Activated CD4-positive, alpha-beta T cell treated with anti-CD3 and anti-CD28 coated beads, Interleukin-2, amount 10 ng/mL, durations not matched to agents 24 days and 14 days (primary cell): ENCODE measurements at regions not wholly inside any gene's neighbourhood (a gene's known extent, or its start where the extent isn't known, plus 50 kb on each side); places are given as distances from the start of the nearest gene placed in this dataset.

ENCODE experiments used
- DNase-seq: peaks from one replicate; pipeline ENCODE4 v3.0.0; 2022
- H3K27ac Mint-ChIP-seq: one replicate; pipeline ENCODE4 v1.8.0; 2022; ENCODE audit warnings: mild to moderate bottlenecking, mixed read lengths
- H3K27me3 Mint-ChIP-seq: one replicate; pipeline ENCODE4 v1.8.0; 2022; ENCODE audit warnings: mixed read lengths
- H3K36me3 Mint-ChIP-seq: one replicate; pipeline ENCODE4 v1.8.0; 2022; ENCODE audit warnings: low read depth, mild to moderate bottlenecking, mixed read lengths
- H3K4me1 Mint-ChIP-seq: one replicate; pipeline ENCODE4 v1.8.0; 2021; ENCODE audit warnings: mixed read lengths
- H3K4me3 Mint-ChIP-seq: one replicate; pipeline ENCODE4 v1.8.0; 2022; ENCODE audit warnings: mild to moderate bottlenecking, moderate library complexity, mixed read lengths
- H3K9me3 Mint-ChIP-seq: one replicate; pipeline ENCODE4 v1.8.0; 2021; ENCODE audit warnings: mixed read lengths
- intact Hi-C: fragments of 100-400 bp; cut with micrococcal nuclease; formaldehyde crosslinking; loops from one replicate; pipeline ENCODE4 v1.15.1; 2023

DNA sequence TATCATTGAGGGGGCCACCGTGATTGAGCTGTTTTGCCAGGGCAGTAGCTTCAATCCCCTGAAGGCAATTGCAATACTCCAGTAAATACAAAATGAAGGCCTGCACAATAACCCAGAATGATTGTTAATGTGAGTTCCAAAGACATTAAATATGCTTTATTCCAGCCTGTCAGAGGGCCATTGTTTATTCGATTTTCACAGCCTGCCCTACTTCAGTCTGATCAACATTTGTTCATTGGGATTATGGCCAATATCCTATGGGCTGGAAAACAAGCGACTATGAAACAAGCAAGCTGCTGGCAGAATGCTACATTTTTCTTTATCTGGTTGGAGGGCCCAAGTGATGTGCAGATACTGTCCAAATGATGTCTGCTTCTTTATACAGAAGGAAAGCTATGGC, 543.1 kb downstream of the TLE1 start:
- Mint-ChIP-seq H3K36me3 (no peaks in the 10 kb centered on the region), H3K4me1 (no peaks in the 10 kb centered on the region), H3K4me3 (no peak overlapping the region), H3K27ac (no peak overlapping the region), H3K9me3 (no peaks in the 10 kb centered on the region), H3K27me3 (no peaks in the 10 kb centered on the region)
- DNase-seq, result no peak
- intact Hi-C loops, result no loop called here

DNA sequence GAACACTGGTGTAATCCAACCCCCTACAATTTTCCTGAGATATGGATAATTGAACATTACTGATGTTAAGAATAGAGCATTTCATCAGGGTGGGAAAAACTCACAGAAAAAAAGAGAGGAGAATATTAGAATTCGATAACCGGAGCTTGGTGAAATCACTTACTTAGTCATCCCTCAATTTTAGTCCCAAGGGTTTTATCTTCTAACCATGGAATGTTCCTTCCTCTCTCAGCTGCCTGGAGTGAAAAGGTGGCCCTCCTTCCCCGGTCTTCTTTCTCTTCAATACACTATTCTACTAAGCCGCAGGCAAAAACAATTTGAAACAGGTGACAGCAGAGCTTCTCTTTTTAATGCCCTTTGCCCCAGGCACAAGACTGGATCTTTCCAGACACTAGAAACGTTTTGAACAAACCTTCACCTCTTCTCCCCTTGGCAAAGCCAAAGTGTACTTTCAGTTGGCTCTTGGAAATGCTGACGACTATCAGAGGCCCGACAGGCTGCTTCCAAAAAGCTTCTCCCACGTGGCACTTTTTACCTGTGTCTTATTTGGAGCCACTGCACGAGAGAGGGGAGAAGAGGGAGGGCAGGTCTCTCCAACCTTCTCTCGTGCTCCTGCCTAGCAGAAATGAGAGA, 543.9 kb downstream of the TLE1 start:
- intact Hi-C loops, result no loop called here
- H3K27me3 Mint-ChIP-seq, result no peaks in the 10 kb centered on the region
- no peaks in the 10 kb centered on the region for H3K9me3 Mint-ChIP-seq
- DNase-seq, result no peak
- H3K36me3 Mint-ChIP-seq, result no peaks in the 10 kb centered on the region
- H3K4me1 Mint-ChIP-seq, result no peaks in the 10 kb centered on the region
- H3K27ac Mint-ChIP-seq, result no peak overlapping the region
- H3K4me3 Mint-ChIP-seq, result no peak overlapping the region

DNA sequence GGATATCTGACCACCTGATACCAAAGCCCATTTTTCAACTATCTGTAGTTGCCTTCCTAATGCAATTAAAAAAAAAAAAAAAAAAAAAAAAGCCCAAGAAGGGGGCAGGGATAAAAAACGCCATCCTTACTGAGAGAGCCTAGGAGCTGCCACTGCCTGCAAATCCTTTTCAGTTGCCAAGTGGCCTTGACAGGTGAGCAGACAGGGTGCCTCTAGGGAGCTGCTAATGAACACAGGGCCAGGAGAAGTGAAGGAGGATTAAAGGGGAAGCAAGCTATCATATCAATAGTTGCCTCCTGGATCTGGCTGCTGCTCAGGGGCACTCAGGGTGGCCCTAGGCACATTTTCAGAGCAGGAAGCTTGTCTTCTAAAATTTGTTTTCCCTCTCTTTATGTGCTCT, 547.4 kb downstream of the TLE1 start:
- H3K27me3 Mint-ChIP-seq, result no peaks in the 10 kb centered on the region
- no peak overlapping the region for H3K27ac Mint-ChIP-seq
- H3K36me3 Mint-ChIP-seq, result no peaks in the 10 kb centered on the region
- H3K9me3 Mint-ChIP-seq, result no peaks in the 10 kb centered on the region
- no peaks in the 10 kb centered on the region for H3K4me1 Mint-ChIP-seq
- H3K4me3 Mint-ChIP-seq, result no peak overlapping the region
- intact Hi-C loops, result no loop called here
- DNase-seq, result no peak

DNA sequence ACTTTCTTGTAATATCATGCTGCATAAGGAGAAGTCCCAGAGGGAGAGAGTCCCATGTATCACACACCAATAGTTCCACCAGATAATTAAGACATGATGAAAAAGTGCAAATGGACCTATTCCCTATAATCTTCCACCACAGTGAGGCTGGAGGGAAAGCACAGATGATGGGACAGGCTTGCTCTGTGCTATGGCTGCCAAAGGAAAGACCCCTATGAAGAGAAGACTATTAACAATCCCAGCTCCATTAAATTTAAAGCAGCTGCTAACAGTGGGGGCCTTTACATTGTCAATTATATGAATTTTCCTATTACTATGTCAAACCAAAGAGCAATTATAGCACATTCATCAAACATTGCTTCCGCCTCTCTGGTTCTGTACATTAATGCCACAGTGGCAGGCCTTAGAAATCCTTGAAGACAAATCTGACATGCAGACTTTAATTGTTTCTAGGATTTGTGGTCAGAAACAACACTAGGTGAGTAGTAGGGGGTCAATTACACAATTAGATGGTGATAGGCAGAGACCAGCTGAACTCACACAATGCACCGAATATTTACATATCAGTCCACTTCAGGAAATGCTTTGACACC, 551.3 kb downstream of the TLE1 start:
- H3K9me3 Mint-ChIP-seq, result no peaks in the 10 kb centered on the region
- no peaks in the 10 kb centered on the region for H3K36me3 Mint-ChIP-seq
- intact Hi-C loops, result no loop called here
- no peak overlapping the region for H3K4me3 Mint-ChIP-seq
- H3K27ac Mint-ChIP-seq, result no peak overlapping the region
- no peak for DNase-seq
- H3K27me3 Mint-ChIP-seq, result no peaks in the 10 kb centered on the region
- no peaks in the 10 kb centered on the region for H3K4me1 Mint-ChIP-seq

DNA sequence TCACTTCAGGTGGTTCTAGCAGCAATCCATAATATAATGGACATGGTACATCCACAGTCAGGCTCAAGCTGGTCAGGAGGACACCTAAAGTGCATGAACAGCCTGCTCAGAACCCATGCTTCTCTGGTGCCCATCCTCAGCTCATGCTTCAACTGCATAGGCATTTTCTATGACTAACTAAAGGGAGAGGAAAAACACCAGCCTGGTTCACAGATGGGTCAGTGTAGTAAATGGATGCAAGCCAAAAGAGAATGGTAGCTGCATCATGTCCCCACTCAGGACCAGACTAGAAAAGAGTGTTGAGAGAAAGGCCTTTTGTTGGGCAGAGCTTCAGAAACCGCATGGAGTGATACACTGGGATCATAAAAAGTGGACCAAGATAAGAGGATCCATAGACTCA, 556.6 kb downstream of the TLE1 start:
- Mint-ChIP-seq H3K4me1 (no peaks in the 10 kb centered on the region), H3K36me3 (no peaks in the 10 kb centered on the region), H3K27ac (no peak overlapping the region), H3K27me3 (no peaks in the 10 kb centered on the region), H3K9me3 (no peaks in the 10 kb centered on the region), H3K4me3 (no peak overlapping the region)
- intact Hi-C loops, result no loop called here
- DNase-seq, result no peak

DNA sequence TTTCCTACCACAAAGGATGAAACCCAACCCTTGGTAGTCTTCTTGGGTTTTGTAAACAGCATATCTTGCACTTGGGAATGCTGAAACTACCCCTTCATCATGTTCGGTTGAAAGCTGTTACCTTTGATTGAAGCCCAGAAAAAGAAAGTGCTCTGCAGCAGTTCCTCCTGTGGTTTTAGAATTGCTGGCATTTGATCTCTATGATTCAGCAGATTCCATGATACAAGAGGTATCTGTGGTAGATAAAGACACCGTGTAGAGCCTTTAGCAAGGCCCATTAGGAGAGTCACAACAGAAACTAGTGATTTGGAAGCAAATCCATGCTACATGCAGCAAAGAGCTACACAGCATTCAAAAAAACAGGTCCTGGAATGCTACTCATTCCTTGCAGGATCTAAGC, 557.0 kb downstream of the TLE1 start:
- H3K36me3 Mint-ChIP-seq, result no peaks in the 10 kb centered on the region
- H3K27ac Mint-ChIP-seq, result no peak overlapping the region

DNA sequence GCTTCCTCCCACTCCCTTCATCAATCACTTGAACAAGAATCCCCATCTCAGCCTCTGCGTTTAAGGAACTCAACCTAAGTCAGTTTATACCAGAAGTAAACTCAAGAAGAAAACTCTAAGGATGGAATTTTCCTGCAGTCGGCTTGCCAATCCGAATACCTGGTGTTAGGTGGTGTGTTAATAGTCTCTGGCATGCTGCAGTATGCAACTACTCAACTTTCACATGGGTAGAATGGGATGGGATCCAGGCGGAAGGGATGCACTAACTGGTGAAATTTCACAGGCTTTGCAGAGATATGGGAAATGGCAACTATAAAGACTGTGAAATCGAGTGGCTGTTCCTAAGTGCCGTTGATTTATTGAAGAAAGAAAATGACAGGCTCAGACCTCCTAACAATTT, 560.6 kb downstream of the TLE1 start:
- Mint-ChIP-seq H3K27ac (no peak overlapping the region), H3K36me3 (no peaks in the 10 kb centered on the region), H3K27me3 (no peaks in the 10 kb centered on the region), H3K4me3 (no peak overlapping the region), H3K4me1 (peaks cover 2% of the 10 kb centered on the region), H3K9me3 (peaks cover 4% of the 10 kb centered on the region)
- no peak for DNase-seq
- intact Hi-C loops, result no loop called here

More for the DNA sequence above, 557.0 kb downstream of the TLE1 start:
- no peak for DNase-seq
- no peaks in the 10 kb centered on the region for H3K9me3 Mint-ChIP-seq
- no peak overlapping the region for H3K4me3 Mint-ChIP-seq
- H3K4me1 Mint-ChIP-seq, result no peaks in the 10 kb centered on the region
- no peaks in the 10 kb centered on the region for H3K27me3 Mint-ChIP-seq
- intact Hi-C loops, result no loop called here

- no peaks in the 10 kb centered on the region for H3K36me3 Mint-ChIP-seq
- H3K27ac Mint-ChIP-seq, result no peak overlapping the region
- no peak for DNase-seq
- H3K4me3 Mint-ChIP-seq, result no peak overlapping the region
- H3K27me3 Mint-ChIP-seq, result no peaks in the 10 kb centered on the region
- H3K9me3 Mint-ChIP-seq, result peaks cover 4% of the 10 kb centered on the region
- intact Hi-C loops, result no loop called here
- peaks cover 2% of the 10 kb centered on the region for H3K4me1 Mint-ChIP-seq
Observed at GRCh38 chr9:81125446-81126092, 563.8 kb downstream of the TLE1 start.

DNA sequence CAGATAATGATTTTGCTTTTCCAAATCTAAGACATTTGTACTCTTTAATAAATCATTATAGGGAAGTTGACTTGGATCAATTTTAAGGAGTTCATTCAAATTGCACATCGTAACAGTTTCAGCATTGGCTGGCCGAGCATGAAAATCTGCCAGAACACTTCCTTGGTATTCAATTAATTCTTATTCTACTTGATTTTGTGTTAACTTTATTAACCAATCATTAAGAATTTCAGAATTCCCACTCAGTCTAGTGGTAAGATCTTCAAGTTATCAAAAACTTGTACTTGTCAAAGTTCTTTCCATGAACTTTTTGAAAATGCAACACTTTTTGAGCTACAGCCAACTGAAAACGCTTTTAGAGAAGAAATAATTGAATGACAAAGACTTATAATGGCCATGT, 565.8 kb downstream of the TLE1 start:
- DNase-seq, result no peak
- Mint-ChIP-seq H3K27ac (no peak overlapping the region), H3K4me1 (peaks cover 2% of the 10 kb centered on the region), H3K36me3 (no peaks in the 10 kb centered on the region), H3K27me3 (no peaks in the 10 kb centered on the region), H3K4me3 (no peak overlapping the region), H3K9me3 (peaks cover 4% of the 10 kb centered on the region)
- intact Hi-C loops, result no loop called here

DNA sequence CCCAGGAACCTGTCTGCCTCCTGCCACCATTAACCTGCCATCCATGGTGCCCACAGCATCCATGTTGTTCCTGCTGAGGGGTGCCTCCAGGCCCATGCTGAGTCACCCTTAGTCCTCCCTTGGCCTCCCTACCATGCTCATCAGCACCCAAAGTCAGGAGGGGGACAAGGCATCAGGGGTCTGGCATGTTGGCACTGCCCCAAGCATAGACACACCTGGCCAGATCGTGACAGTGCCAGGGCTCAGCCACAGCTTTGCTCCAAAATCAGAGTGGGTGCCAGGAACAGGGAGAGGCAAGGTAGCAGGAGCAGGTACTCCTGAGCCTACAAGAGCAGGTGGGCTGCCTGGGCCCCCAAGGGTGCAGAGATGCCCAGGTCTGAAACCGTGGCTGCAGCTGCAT, 566.6 kb downstream of the TLE1 start:
- intact Hi-C loops, result no loop called here
- Mint-ChIP-seq H3K4me1 (peaks cover 2% of the 10 kb centered on the region), H3K36me3 (no peaks in the 10 kb centered on the region), H3K9me3 (peaks cover 5% of the 10 kb centered on the region), H3K27me3 (no peaks in the 10 kb centered on the region), H3K4me3 (no peak overlapping the region), H3K27ac (no peak overlapping the region)
- DNase-seq, result no peak

GRCh38 chr9:81119591-81119990, 569.8 kb downstream of the TLE1 start:
- Mint-ChIP-seq H3K4me3 (no peak overlapping the region), H3K4me1 (no peaks in the 10 kb centered on the region), H3K36me3 (no peaks in the 10 kb centered on the region), H3K27ac (no peak overlapping the region), H3K9me3 (peaks cover 4% of the 10 kb centered on the region), H3K27me3 (no peaks in the 10 kb centered on the region)
- no peak for DNase-seq
- intact Hi-C loops, result no loop called here

GRCh38 chr9:81118416-81118815, 570.9 kb downstream of the TLE1 start:
- peaks cover 5% of the 10 kb centered on the region for H3K4me1 Mint-ChIP-seq
- no peak overlapping the region for H3K4me3 Mint-ChIP-seq
- no peak overlapping the region for H3K27ac Mint-ChIP-seq
- no peaks in the 10 kb centered on the region for H3K27me3 Mint-ChIP-seq
- H3K36me3 Mint-ChIP-seq, result no peaks in the 10 kb centered on the region
- intact Hi-C loops, result no loop called here
- peaks cover 4% of the 10 kb centered on the region for H3K9me3 Mint-ChIP-seq
- DNase-seq, result no peak

- Mint-ChIP-seq H3K27me3 (no peaks in the 10 kb centered on the region), H3K4me1 (peaks cover 6% of the 10 kb centered on the region), H3K9me3 (peaks cover 4% of the 10 kb centered on the region), H3K36me3 (no peaks in the 10 kb centered on the region), H3K4me3 (no peak overlapping the region), H3K27ac (no peak overlapping the region)
- intact Hi-C loops, result no loop called here
- no peak for DNase-seq
Observed at GRCh38 chr9:81116340-81117137, 572.8 kb downstream of the TLE1 start.

DNA sequence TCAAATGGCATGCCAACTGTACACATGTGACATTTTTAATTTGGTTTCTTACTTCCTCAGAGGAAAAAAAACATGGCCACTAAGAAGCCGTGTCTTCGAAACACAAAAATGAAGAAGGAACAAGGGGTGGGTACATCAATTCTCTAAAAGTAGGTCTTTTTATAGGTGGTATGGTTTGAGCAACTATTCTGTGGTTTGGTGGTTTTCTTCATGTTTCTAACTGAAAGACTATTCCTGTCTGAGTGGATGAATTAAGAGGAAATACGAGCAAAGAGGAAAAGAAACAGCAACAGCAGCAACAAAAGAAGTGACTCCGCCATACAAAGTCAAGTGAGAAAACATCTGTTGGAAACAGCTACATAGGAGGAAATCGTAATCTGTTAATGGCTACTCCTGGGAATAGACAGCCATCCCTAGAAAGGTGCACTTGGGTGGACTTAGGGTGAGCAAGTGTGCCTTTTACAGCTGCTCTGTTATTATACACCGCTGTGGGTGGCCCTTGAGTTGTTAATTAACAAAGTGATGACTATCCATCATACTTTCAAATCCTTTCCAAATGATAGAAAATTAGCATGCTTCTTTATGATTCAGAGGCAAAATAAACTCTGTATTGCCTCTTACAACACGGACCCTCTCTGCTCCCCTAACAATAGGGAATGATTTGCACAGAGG, 575.8 kb downstream of the TLE1 start:
- peak overlapping the region; percentile 41 for H3K4me3 Mint-ChIP-seq
- no peak overlapping the region for H3K27ac Mint-ChIP-seq
- H3K9me3 Mint-ChIP-seq, result peaks cover 4% of the 10 kb centered on the region
- H3K27me3 Mint-ChIP-seq, result no peaks in the 10 kb centered on the region
- no peaks in the 10 kb centered on the region for H3K36me3 Mint-ChIP-seq
- DNase-seq, result no peak
- intact Hi-C loops, result no loop called here
- H3K4me1 Mint-ChIP-seq, result peaks cover 6% of the 10 kb centered on the region
